CD4-positive, alpha-beta T cell treated with Interleukin-15 for 1 hour (primary cell): ENCODE measurements at regions not wholly inside any gene's neighbourhood (a gene's known extent, or its start where the extent isn't known, plus 50 kb on each side); places are given as distances from the start of the nearest gene placed in this dataset.
"Not testable (repeated sequence)": the region's sequence is repeated elsewhere in the genome, so short reads cannot be mapped to it uniquely, and the experiment has no call there.

ENCODE experiments used
- DNase-seq: peaks from one replicate; pipeline ENCODE4 v3.0.0-alpha.2; 2020

GRCh38 chr9:62526306-62526705, 1336.5 kb downstream of the SPATA31A7 start:
- DNase-seq: peak; percentile 9

GRCh38 chr9:62532162-62532776, 1342.4 kb downstream of the SPATA31A7 start:
- DNase-seq: not testable (repeated sequence)

GRCh38 chr9:62532777-62533173, 1342.9 kb downstream of the SPATA31A7 start:
- not testable (repeated sequence) for DNase-seq

- DNase-seq: not testable (repeated sequence)
Observed at GRCh38 chr9:62550539-62550938, 1360.7 kb downstream of the SPATA31A7 start.

- not testable (repeated sequence) for DNase-seq
Observed at GRCh38 chr9:62560603-62561002, 1370.8 kb downstream of the SPATA31A7 start.

GRCh38 chr9:62565132-62565531, 1375.3 kb downstream of the SPATA31A7 start:
- DNase-seq: not testable (repeated sequence)

- not testable (repeated sequence) for DNase-seq
Observed at GRCh38 chr9:62566430-62566829, 1376.6 kb downstream of the SPATA31A7 start.

GRCh38 chr9:62597128-62597527, 1407.3 kb downstream of the SPATA31A7 start:
- DNase-seq: not testable (repeated sequence)
